MM.1S (cell line): ENCODE measurements at regions not wholly inside any gene's neighbourhood (a gene's known extent, or its start where the extent isn't known, plus 50 kb on each side); places are given as distances from the start of the nearest gene placed in this dataset.

Experiments used
- DNase-seq: peaks from one replicate; pipeline ENCODE4 v3.0.0-alpha.2; 2015
- H2AFZ ChIP-seq: fragments of 300-600 bp; sonication (generic); 2 replicates; pipeline ENCODE4 v1.6.0; 2016; ENCODE audit warnings: antibody characterized with exemption, low read length
- H3F3A ChIP-seq: fragments of 300-600 bp; sonication (generic); 2 replicates; pipeline ENCODE4 v1.6.1; 2016; ENCODE audit warnings: mild to moderate bottlenecking, antibody characterized with exemption, low read length, moderate library complexity, mixed read lengths; ENCODE audit not compliant: insufficient read depth
- H3K27ac ChIP-seq: fragments of 300-600 bp; sonication (generic); 2 replicates; pipeline ENCODE4 v1.5.1; 2016; ENCODE audit warnings: mild to moderate bottlenecking, low read length
- H3K27me3 ChIP-seq: fragments of 300-600 bp; sonication (generic); replicated peaks from 2 replicates; pipeline ENCODE4 v1.6.0; 2016; ENCODE audit warnings: low read length; ENCODE audit not compliant: insufficient read depth
- H3K36me3 ChIP-seq: fragments of 300-600 bp; sonication (generic); replicated peaks from 2 replicates; pipeline ENCODE4 v1.6.1; 2016; ENCODE audit warnings: mild to moderate bottlenecking, low read length, mixed read lengths; ENCODE audit not compliant: insufficient read depth
- H3K4me1 ChIP-seq: fragments of 300-600 bp; sonication (generic); 2 replicates; pipeline ENCODE4 v1.6.1; 2016; ENCODE audit warnings: low read length, mixed read lengths
- H3K4me2 ChIP-seq: fragments of 300-600 bp; sonication (generic); 2 replicates; pipeline ENCODE4 v1.6.0; 2016; ENCODE audit warnings: low read depth, low read length
- H3K4me3 ChIP-seq: fragments of 300-600 bp; sonication (generic); 2 replicates; pipeline ENCODE4 v1.5.1; 2016; ENCODE audit warnings: low read length, mixed read lengths
- H3K79me2 ChIP-seq: fragments of 300-600 bp; sonication (generic); 2 replicates; pipeline ENCODE4 v1.6.1; 2016; ENCODE audit warnings: mixed run types, low read length, mixed read lengths
- H3K9ac ChIP-seq: fragments of 300-600 bp; sonication (generic); 2 replicates; pipeline ENCODE4 v1.6.1; 2016; ENCODE audit warnings: low read length, mixed read lengths
- H3K9me2 ChIP-seq: fragments of 300-600 bp; sonication (generic); replicated peaks from 2 replicates; pipeline ENCODE4 v1.6.1; 2016; ENCODE audit warnings: mild to moderate bottlenecking, low read length, mixed read lengths; ENCODE audit not compliant: insufficient read depth
- H3K9me3 ChIP-seq: fragments of 300-600 bp; sonication (generic); replicated peaks from 2 replicates; pipeline ENCODE4 v1.6.1; 2016; ENCODE audit warnings: mild to moderate bottlenecking, low read length, mixed read lengths; ENCODE audit not compliant: insufficient read depth
- H4K20me1 ChIP-seq: fragments of 300-600 bp; sonication (generic); 2 replicates; pipeline ENCODE4 v1.6.1; 2016; ENCODE audit warnings: mild to moderate bottlenecking, low read length, moderate library complexity, mixed read lengths; ENCODE audit not compliant: insufficient read depth
- CTCF ChIP-seq: fragments of 300-600 bp; sonication (generic); IDR thresholded peaks from 2 replicates; pipeline ENCODE4 v1.5.1; 2016; ENCODE audit warnings: antibody characterized with exemption, low read length, mixed read lengths
- EZH2 ChIP-seq: fragments of 300-600 bp; sonication (generic); optimal IDR thresholded peaks from 2 replicates; pipeline ENCODE3; 2017; ENCODE audit warnings: low read depth, mild to moderate bottlenecking, antibody characterized with exemption, low read length, mixed read lengths
- EZH2phosphoT487 ChIP-seq: fragments of 300-600 bp; sonication (generic); IDR thresholded peaks from 2 replicates; pipeline ENCODE4 v1.6.1; 2018; ENCODE audit warnings: antibody characterized with exemption, low read length

- H3K27me3 ChIP-seq: no peaks in the 10 kb centered on the region
- no peaks in the 10 kb centered on the region for H4K20me1 ChIP-seq
- no peak overlapping the region for H3K9ac ChIP-seq
- TF ChIP-seq EZH2phosphoT487: no peak
- TF ChIP-seq CTCF: no peak
- TF ChIP-seq EZH2: no peak
- DNase-seq: no peak
- no peak overlapping the region for H3K4me3 ChIP-seq
- H3F3A ChIP-seq: no peaks in the 10 kb centered on the region
- H2AFZ ChIP-seq: no peak overlapping the region
- no peaks in the 10 kb centered on the region for H3K4me1 ChIP-seq
- H3K79me2 ChIP-seq: no peaks in the 10 kb centered on the region
- no peaks in the 10 kb centered on the region for H3K9me3 ChIP-seq
- no peak overlapping the region for H3K27ac ChIP-seq
- no peaks in the 10 kb centered on the region for H3K9me2 ChIP-seq
- H3K36me3 ChIP-seq: no peaks in the 10 kb centered on the region
- H3K4me2 ChIP-seq: no peak overlapping the region
These were observed 441.5 kb upstream of the TNP1 start for GRCh38 chr2:217301142-217301925.

- H3K27ac ChIP-seq: no peak overlapping the region
- no peak overlapping the region for H3K4me3 ChIP-seq
- H3F3A ChIP-seq: no peaks in the 10 kb centered on the region
- H3K9me3 ChIP-seq: no peaks in the 10 kb centered on the region
- H3K79me2 ChIP-seq: no peaks in the 10 kb centered on the region
- no peak for TF ChIP-seq CTCF
- no peak for TF ChIP-seq EZH2
- no peak for TF ChIP-seq EZH2phosphoT487
- H3K9ac ChIP-seq: no peak overlapping the region
- no peaks in the 10 kb centered on the region for H3K27me3 ChIP-seq
- no peak overlapping the region for H2AFZ ChIP-seq
- H3K36me3 ChIP-seq: no peaks in the 10 kb centered on the region
- H4K20me1 ChIP-seq: no peaks in the 10 kb centered on the region
- H3K4me2 ChIP-seq: no peak overlapping the region
- no peaks in the 10 kb centered on the region for H3K9me2 ChIP-seq
- no peaks in the 10 kb centered on the region for H3K4me1 ChIP-seq
- DNase-seq: no peak
These were observed 439.7 kb upstream of the TNP1 start for GRCh38 chr2:217299590-217299989.

GRCh38 chr2:217297096-217297495 lies 437.2 kb upstream of the TNP1 start:
- Histone ChIP-seq H3K9me3 (no peaks in the 10 kb centered on the region), H2AFZ (no peak overlapping the region), H3K4me1 (no peaks in the 10 kb centered on the region), H3K27ac (no peak overlapping the region), H3K79me2 (no peaks in the 10 kb centered on the region), H3F3A (no peaks in the 10 kb centered on the region), H3K27me3 (no peaks in the 10 kb centered on the region), H4K20me1 (no peaks in the 10 kb centered on the region), H3K4me3 (no peak overlapping the region), H3K9me2 (no peaks in the 10 kb centered on the region), H3K9ac (no peak overlapping the region), H3K36me3 (no peaks in the 10 kb centered on the region), H3K4me2 (no peak overlapping the region)
- TF ChIP-seq CTCF (no peak), EZH2 (no peak), EZH2phosphoT487 (no peak)
- DNase-seq: no peak
